Endothelial cell of umbilical vein (primary cell): ENCODE measurements at regions not wholly inside any gene's neighbourhood (a gene's known extent, or its start where the extent isn't known, plus 50 kb on each side); places are given as distances from the start of the nearest gene placed in this dataset.

Experiments used
- EZH2 ChIP-seq: IDR thresholded peaks from 2 replicates; pipeline ENCODE4 v1.6.1; 2012; ENCODE audit warnings: borderline replicate concordance, low read depth, mild to moderate bottlenecking, moderate library complexity, low read length, inconsistent platforms; ENCODE audit not compliant: severe bottlenecking
- FOS ChIP-seq: IDR thresholded peaks from 2 replicates; pipeline ENCODE4 v1.6.1; 2011; ENCODE audit warnings: mild to moderate bottlenecking, low read length, moderate library complexity, borderline replicate concordance; ENCODE audit not compliant: insufficient read depth
- MYC ChIP-seq: IDR thresholded peaks from one replicate; pipeline ENCODE4 v1.6.1; 2011; ENCODE audit warnings: mild to moderate bottlenecking, low read depth, low read length
- POLR2A ChIP-seq: IDR thresholded peaks from 2 replicates; pipeline ENCODE4 v1.6.1; 2012; ENCODE audit warnings: low read depth, mild to moderate bottlenecking, control low read depth, low read length
- POLR2AphosphoS5 ChIP-seq: IDR thresholded peaks from 2 replicates; pipeline ENCODE4 v1.6.1; 2012; ENCODE audit warnings: low read depth, mild to moderate bottlenecking, control low read depth, low read length, moderate library complexity; ENCODE audit not compliant: insufficient read depth
- TF ChIP-seq, protein P1 (sequence below), 2 donors: IDR thresholded peaks; 1 replicate in 1 of 2; 2 replicates in 1 of 2; pipeline ENCODE4 v1.5.1; 2011; ENCODE audit warnings: low read length in 2 of 2, mild to moderate bottlenecking in 2 of 2, moderate library complexity in 2 of 2, control low read depth in 1 of 2, inconsistent platforms in 1 of 2, low read depth in 1 of 2; ENCODE audit not compliant: insufficient read depth in 1 of 2; ENCODE audit errors: extremely low read depth in 1 of 2
- TF ChIP-seq, protein P2 (sequence below): IDR thresholded peaks from 2 replicates; pipeline ENCODE4 v1.6.1; 2011; ENCODE audit not compliant: insufficient read depth, insufficient read length

DNA sequence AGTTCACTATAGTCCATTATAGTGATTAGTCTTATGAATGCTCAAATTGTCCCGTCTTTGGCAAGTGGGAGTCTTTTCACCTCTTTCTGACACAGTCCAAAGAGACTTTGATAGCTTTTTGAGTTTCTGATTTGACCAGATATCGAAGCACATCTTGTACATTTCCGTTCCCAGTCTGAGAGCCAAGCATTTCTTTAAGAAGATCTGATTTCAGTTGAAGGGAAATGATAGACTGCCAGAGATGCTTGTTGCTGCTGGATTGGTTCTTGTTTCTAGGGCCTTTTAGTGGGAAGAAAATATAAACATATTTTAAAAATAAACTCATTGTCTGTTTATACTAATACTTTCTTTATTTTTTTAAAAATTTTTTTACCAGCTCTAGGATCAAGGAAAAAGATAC is 54.1 kb upstream of the IER3 start:
- TF ChIP-seq FOS = no peak
- TF ChIP-seq, protein P1, sequence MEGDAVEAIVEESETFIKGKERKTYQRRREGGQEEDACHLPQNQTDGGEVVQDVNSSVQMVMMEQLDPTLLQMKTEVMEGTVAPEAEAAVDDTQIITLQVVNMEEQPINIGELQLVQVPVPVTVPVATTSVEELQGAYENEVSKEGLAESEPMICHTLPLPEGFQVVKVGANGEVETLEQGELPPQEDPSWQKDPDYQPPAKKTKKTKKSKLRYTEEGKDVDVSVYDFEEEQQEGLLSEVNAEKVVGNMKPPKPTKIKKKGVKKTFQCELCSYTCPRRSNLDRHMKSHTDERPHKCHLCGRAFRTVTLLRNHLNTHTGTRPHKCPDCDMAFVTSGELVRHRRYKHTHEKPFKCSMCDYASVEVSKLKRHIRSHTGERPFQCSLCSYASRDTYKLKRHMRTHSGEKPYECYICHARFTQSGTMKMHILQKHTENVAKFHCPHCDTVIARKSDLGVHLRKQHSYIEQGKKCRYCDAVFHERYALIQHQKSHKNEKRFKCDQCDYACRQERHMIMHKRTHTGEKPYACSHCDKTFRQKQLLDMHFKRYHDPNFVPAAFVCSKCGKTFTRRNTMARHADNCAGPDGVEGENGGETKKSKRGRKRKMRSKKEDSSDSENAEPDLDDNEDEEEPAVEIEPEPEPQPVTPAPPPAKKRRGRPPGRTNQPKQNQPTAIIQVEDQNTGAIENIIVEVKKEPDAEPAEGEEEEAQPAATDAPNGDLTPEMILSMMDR (IDR thresholded peaks at IDR 0.05; ENCODE audit: extremely low read depth in 1 of 2, insufficient read depth in 1 of 2, low read depth in 1 of 2, low read length in 2 of 2) = no peak
- TF ChIP-seq POLR2AphosphoS5 = no peak
- TF ChIP-seq, protein P2, sequence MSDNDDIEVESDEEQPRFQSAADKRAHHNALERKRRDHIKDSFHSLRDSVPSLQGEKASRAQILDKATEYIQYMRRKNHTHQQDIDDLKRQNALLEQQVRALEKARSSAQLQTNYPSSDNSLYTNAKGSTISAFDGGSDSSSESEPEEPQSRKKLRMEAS = no peak
- no peak for TF ChIP-seq POLR2A
- TF ChIP-seq EZH2 = no peak
- TF ChIP-seq MYC = no peak
